GM18499 (cell line): ENCODE measurements at regions not wholly inside any gene's neighbourhood (a gene's known extent, or its start where the extent isn't known, plus 50 kb on each side); places are given as distances from the start of the nearest gene placed in this dataset.

Experiments
- ATAC-seq: cut with Tn5 transposase; IDR thresholded peaks from one replicate; pipeline ENCODE4 v1.9.1; 2021; ENCODE audit warnings: moderate number of reproducible peaks; ENCODE audit not compliant: insufficient read depth, unreplicated experiment

DNA sequence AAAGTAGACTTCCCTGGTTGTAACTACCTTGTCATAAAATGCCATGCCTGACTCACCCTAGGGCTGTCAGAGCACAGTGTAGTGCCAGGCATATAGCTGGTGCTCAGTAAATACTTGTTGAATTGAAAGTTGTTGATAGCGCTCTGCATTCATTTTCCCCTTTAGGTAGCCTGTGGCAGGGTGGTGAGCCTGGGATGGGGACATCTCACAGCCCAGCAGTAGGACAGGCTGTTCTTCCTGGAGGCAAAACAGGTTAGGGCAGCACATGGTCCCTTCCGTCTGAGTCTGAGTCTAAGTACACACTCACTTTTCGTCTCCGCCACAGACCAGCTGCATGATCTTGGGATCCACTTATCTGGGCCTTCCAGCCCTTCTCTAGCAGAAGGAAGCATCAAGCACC lies 401.9 kb downstream of the ZSWIM6 start:
- ATAC-seq, result no peak

DNA sequence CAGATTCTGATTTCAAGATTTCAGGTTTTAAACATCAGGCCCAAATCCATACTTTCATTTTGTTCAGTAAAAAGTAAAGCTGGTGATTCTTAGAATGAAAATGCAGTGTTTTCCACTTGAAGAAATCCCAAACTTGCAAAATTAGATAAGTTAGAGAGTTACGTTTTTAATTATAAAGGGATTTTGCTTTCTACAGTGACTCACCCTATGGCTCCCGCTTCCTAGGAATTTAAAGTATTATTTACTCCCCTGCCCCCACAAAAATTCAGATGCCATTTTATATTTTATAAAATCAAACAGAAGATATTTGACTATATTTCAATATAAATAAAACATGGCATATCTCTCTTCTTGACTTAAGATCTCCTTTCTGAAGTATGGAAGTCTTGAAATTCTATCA lies 402.9 kb downstream of the ZSWIM6 start:
- no peak for ATAC-seq

DNA sequence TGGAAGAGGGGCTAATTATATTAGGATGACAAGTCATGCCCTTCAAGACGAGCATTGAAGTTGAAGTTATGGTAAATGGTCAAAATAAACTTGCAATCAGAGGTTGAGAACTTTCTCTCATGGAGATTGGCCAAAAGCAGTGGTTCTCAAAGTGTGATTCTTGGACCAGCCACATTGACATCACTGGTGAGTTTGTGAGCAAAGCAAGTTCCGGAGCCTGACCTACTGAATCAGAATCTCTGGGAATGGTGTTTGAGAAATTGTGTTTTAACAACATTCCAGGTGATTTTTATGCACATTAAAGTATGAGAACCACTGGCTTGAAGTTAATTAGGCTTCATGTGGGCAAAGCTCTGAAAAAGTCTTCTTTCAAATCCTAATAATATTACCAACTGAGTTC lies 403.5 kb downstream of the ZSWIM6 start:
- no peak for ATAC-seq

DNA sequence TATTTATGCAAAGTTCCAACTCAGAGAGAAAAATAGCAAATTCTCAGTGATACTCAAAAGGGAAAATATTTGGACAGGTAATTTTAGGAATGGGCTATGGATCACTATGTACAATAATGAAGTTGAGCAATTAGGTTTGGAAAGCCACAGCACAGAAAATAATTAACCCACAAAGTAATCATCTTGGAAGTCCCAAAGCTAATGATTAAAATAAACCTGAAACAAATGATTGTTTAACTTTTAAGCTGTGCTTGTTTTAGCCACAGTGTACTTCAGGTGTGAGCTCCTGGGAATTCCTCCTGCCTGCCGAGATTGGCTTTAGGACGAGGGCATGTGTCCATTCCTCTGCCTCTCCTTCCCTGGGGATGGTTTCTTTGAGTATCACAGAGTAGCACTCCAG lies 403.9 kb downstream of the ZSWIM6 start:
- no peak for ATAC-seq

DNA sequence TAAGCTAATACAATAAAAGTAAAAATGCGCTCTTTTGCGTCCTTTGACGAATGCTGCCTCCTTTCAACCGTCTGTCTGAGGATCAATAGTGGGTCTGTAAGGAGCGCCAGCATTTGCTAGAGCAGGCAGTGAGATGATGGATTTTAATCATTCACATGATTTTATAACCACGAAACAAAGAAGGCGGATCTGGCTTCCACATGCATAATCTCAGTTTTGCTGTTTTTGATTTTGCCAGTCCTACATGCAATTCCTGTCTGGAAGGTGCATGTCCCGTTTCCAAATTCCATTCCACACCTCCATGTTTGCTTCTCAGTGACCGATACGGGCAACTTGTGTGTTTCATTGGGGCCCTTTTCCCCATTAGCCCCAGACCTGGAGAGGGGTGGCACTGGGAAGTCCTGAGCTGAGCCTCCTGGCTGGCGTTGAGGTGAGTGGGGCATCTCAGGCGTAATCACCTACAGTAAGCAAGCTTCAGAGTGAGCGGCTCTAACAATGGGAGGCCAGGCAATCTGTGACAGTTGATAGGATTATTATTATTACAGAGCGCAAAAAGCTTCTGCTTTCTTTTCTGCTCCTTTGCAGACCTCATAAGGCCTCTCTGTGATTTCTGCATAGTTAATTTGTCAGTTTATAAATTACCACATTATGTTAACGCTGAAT lies 405.4 kb downstream of the ZSWIM6 start:
- ATAC-seq, result no peak

DNA sequence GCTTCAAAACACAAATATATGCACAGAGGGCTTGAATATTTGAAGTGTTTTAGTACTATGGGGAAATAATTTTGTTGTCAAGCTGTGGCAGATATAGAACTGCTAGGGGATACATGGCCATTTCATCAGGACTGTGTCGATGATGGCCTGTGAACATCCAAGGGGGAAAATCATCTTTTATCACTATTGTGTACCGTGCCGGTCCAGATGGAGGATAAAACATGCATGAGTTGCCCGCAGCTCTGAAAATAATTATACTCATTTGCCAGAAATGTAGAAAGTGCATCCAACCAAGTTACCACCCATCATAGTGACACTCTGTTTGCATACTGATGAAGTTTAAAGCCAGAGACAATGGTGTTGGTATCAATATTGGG lies 405.9 kb downstream of the ZSWIM6 start:
- no peak for ATAC-seq

DNA sequence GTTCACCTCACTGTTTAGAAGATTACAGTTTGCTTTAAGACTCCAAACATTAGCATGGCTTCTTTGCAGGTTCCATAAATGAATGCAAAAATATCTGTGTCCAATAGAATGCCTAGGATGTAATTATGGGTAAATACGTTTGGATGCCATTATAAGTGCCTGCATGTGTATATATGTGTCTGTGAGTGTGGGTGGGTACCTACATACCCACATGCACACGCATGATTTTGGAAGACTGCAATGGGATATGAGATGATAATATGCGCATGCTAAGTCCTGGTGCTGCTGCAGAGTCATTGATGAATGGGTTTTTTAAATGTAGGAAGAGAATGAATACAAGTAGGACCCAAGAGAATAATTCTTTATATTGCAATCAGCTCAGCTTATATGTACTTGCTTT lies 406.4 kb downstream of the ZSWIM6 start:
- ATAC-seq, result no peak

DNA sequence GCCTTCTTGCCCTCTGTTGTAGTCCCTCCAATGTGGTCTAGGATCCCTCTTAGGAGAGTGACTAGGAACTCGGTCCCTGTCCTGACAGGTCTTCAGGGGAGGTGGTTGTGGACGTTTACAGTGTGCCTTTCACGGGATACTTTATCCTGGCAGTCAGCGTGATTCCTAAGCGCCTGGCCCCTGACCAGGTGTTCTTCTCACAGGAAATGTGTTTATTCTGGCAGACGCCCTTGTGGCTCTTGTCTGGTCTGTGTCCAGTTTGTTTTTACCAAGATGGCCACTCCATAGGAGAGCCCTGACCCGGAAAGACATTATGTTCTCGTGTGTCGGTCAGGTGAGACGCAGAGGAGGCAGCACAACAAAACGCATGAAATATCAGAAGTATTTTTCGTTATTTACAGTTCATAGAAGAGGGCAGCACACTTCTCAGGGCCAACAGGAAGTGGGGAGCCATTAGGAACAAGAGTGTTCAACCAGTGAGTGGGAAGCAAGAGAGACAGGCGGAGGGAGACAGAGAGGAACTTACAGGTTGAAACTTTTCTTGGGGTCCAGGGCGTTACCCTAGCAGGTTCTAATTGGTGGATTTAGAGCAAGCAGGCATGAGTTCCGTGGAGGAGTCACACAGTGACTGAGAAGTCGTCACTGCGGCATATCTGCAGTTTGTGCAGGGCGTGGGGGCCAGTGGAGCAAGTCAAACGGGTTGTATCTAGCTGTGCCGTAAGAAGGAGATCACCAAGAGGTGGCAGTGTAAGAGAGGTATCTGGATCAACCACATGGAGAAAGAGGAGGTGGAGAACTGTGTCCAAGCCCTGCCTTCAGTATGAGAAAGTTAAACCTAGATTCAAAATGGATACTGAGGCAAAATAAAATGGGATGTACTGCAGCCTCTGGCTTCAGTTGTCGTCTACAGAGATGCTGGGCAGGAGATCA lies 412.9 kb downstream of the ZSWIM6 start:
- no peak for ATAC-seq

DNA sequence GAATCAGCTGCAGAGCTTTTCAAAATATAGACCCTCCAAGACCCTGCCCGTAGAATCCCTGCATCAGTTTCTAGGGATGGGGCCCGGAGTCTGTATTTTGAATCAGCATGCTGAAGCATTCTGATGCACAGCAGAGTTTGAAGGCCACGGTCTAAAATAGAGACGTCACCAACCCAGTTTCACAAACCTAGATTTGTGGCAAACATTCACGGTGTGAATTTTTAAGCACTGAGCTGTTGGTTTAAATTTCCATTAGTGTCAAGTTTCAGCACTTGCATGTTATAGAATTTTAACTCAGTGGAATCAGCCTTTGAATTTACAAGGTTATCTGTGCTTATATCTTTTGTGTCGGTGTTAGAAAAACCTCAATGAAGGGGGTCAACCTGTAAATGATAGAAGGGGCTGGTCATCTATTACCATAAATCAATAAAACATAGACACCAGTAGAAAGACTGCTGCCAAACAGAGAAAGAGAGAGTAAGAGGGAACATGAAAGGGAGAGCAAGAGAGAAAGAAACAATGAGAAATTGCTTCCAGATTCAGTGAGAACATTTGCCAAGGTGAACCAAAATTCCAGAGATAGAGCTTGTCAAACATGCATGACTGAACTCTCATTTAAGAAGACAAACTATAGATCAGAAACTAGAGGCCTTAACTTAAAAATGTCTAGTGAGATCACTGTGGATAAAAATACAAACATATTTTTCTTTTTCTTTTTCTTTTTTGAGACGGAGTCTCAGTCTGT lies 414.9 kb downstream of the ZSWIM6 start:
- ATAC-seq, result no peak

DNA sequence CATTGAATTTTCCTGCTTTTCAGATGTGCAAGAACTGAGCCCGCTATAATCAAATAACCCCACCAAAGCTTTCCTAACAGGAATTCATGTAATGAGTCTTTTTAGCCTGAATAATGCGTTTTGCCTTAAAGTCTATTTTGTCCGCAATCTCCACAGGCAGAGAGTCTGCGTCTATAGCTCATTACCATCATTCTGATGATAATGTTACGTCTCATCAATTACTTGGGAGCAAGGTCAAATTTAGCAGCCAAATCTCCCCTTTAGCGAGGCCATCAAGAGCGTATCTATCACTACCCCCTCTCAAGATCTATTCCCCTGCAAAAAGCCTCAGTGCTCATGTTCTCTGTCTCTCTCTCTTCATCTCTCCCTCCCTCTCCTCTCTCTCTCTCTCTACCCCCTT lies 416.1 kb downstream of the ZSWIM6 start:
- ATAC-seq, result no peak

DNA sequence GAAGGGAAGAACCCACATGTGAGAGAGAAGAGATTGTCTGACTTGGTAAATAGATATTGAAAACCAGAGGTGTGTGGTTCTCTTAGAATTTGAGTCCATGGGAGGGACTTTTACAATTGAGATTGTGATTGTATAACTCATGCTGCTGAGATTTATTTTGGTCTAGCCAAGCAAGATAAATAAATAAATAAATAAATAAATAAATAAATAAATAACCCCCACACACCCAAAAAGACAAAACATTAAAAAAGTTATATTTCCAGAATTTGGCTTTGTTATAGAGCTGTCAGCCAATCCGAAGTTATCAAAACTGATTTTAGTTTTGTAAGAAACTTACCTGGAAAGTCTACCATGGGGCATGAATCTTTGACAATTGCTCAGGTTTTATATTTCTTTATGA lies 416.6 kb downstream of the ZSWIM6 start:
- no peak for ATAC-seq

DNA sequence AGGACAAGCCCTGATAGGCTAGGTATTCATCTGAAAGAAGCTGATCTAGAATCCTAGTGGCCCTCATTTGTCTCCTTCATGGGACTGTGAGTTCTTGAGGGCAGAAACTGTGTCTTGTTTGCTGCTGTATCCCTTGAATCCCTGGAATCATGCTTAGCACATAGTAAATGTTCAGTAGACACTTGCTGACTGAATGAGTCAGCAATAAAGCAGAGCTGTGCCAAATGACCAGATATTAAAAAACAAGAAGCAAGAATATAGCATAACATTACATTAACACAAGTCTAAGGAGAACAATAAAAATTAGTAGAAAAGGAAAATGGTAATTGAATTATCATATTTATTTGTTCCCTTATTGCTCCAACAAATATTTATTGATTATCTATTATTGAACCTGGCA lies 420.5 kb downstream of the ZSWIM6 start:
- ATAC-seq, result no peak

DNA sequence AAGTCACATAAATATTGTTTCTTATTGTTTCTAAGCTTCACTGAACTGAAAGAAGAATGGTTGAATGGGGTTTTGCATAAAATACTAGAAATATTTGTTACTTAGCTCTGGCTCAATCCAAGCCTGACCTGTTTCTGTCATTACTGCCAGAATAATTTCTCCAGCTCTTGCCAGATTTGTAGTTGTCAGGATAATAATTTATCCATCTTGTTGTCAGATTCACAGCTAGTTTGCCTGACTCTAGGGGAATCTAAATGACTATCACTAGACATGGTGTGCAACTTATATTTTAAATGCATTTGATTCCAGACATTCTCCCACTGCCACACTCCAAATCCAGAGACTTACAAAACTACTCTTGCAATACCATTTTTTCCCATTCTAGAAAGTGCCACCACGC lies 422.7 kb downstream of the ZSWIM6 start:
- no peak for ATAC-seq

DNA sequence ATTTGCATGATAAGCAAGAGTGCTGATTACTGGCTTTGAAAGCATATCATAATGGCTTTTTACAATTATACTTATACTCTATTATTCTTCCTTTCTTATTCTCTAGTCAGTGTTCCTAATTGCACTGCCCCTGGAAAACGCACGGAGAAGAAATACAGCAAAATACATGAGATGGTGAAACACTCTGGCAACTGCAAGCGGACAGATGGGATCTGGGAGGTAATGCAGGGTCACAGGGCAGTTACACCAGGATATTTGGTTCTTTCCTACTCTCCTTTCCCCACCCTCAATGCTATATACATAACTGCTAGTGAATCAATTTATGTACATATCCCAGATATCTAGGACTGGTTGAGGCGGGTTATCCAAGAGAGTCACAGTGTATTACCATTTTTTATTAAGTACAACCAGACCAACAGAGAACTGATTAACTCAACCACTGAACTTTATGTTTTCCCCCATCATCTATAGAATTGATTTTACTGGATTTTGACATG lies 423.7 kb downstream of the ZSWIM6 start:
- ATAC-seq, result no peak

DNA sequence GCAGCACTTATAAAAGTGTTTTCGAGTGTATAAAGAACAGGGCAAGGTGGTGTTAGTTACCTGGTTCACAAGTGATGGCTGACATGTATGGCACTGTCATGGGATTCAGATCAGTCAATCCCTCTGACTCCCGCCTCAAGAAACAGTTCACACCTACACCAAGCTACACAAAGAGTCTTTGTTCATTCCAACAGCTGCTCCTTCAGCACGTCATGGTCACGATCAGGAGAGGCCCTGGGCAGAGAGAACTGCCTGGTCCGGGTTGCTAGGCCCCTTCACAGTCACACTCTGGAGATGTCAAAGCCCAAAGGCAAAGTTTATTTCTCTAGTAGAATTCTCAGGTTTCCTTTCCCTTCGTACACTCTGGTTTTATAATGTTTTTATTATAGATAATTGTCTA lies 426.7 kb downstream of the ZSWIM6 start:
- ATAC-seq, result no peak

DNA sequence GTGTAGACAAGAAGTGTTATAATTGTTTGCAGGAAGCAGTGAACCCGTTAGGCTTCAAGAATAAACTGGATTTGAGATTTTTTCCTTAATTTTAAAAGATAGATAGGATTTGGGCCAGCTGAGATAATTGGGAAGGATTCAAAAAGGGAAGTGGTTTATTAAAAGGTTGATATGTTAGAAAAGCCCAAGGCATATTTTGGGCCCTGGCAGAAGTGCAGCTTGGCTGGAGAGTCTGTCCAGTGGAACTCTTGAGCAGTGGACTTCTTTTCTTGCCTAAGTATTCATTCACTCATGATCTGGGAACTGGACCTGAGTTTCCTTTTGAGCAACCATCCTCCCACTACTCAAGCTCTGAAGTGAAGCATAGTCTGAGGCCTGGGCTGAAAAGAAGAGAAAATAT lies 433.4 kb downstream of the ZSWIM6 start:
- ATAC-seq, result no peak

DNA sequence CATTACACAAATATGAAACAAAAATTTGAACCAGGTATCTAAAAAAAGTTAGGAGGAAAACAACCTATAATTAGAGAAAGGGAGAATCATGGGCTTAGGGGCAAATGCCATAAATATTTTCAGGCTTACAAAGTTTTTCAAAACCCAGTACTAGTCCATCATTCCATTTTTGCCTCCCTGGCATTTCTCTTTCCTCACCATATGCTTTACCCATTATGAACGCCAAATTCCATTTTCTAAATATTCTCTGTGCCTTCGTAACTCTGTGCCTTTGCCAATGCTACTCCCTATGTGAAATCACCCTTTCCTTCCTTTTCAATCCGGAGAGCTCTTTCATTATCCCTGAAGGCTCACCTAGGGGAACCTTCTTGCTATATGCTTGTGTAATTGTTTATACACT lies 434.1 kb downstream of the ZSWIM6 start:
- ATAC-seq, result no peak

DNA sequence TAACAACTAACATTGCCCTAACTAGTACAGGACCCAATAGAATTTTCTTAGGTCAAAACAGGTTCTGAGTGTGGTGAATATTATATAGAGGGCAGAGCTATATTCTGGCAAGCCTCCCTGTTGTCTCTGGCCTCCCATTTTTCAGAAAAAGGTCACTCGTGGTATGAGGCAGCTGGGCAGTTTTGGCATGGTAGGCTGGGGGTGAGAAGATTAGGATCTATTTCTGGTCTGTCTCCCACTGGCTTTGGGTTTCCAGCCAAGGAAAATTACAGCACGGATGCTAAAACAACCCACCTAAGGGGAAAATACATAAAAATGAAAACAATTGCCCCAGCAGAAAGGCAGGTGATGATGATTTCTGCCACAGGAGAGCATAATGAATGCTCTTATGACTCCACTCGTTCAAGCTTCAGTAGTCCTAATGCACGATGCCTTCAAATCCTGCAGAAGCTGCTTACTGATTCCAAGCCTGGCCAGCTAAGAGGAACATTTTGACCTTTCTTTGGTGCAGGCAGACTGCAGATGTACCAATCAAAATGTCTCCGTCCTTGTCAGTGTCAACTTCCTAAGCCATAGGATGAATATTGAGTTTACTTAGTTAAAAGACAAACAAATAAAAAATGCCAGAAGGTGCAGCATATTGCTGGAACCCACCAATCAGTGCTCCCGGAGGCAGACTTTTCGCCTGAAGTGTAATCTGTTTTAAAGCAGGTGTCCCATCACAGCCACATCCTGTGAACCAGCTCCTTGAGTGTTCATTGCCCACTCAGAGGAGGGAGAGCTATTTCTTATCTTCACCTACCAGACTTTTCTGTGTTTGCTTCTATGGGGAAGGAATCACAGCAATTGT lies 435.4 kb downstream of the ZSWIM6 start:
- no peak for ATAC-seq

DNA sequence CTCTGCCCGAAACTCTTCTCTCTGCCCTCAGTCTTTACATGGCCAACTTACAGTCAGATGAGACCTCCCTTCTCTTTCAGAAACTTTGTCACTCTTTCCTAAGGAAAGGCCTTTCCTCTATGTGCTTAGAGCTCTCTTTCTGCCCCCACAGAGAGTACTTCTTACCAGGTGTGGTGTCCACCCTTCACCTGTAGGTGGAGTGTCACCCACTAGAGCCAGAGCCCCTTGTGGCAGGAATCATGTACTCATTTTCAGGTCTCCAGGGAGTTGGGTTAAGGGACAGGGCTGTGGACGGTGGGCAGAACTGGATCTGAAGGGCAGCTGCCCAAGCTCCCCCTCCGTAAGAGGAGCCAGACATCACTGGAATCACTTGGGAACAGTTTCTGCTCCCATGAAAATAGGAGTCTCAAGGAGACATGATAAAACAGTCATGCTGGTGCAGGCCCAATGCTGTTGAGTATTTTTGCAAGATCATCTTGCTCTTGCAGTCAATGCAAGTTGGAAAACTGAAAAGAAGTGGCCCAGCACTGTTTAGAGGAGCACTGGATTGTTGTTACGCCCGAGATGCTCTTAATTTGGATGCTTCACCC lies 436.7 kb downstream of the ZSWIM6 start:
- ATAC-seq, result peak; percentile 77

DNA sequence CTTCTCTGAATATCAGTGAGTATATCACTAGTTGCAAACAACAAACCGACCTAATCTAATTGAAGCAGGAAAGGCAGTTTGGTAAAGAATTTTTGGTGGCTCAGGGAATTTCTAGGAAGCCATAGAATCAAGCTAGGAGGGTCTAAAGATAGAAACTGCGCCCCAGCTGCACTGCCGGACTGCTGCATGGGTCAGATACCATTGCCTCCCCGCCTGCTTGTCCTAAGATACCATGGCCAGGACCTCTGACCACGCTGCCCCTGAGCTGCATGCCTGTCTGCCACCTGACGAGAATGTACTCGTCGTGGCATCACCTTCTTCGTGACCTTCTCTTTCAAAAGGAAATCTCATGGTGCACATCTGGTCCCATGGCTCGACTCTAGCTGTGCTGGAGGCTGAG lies 439.0 kb downstream of the ZSWIM6 start:
- no peak for ATAC-seq
